ENCODE measurements at regions not wholly inside any gene's neighbourhood (a gene's known extent, or its start where the extent isn't known, plus 50 kb on each side); places are given as distances from the start of the nearest gene placed in this dataset.

- TF ChIP-seq CTCF (conservative IDR thresholded peaks at IDR 0.05; ENCODE audit: low read depth, low read length) (no peak), EZH2 (IDR thresholded peaks at IDR 0.05; ENCODE audit: low read length, unreplicated experiment) (no peak)
These were observed 208.6 kb upstream of the SLC7A11 start for GRCh38 chr4:138450546-138451275.

Measured in PC-3 (cell line).